HepG2 (cell line): ENCODE measurements at regions not wholly inside any gene's neighbourhood (a gene's known extent, or its start where the extent isn't known, plus 50 kb on each side); places are given as distances from the start of the nearest gene placed in this dataset.

Experiments
- ATAC-seq: fragments of 200-7000 bp; cut with Tn5 transposase; 3 replicates; pipeline ENCODE4 v1.9.1; 2020; ENCODE audit warnings: mild to moderate bottlenecking, moderate library complexity
- BruUV-seq: library from RNA; stranded (reverse); fragments of 400-500 nt; replicated peaks from 2 replicates; lab custom pipeline; 2021; lab: Mats Ljungman, UMichigan
- CTCF ChIA-PET: fragments of 300-600 bp; formaldehyde crosslinking; extraction: SDS; loops from one replicate; lab custom pipeline; 2021; ENCODE audit warnings: low total read pairs, inconsistent platforms, low intra/inter-chr PET ratio; lab: Yijun Ruan, JAX
- POLR2A ChIA-PET: fragments of 350-600 bp; sonication (Branson Sonifier 250); formaldehyde crosslinking; loops from one replicate; lab custom pipeline; 2020; ENCODE audit warnings: antibody characterized with exemption, inconsistent platforms; lab: Yijun Ruan, JAX
- DNase-seq: peaks from one replicate; pipeline ENCODE4 v3.0.0-alpha.2; 2015; ENCODE audit warnings: low spot score
- FAIRE-seq: peaks from 3 replicates; lab custom pipeline; 2011; peaks lifted over from hg19 to GRCh38; lab: Jason Lieb, UNC
- H2AFZ ChIP-seq: one replicate; pipeline ENCODE4 v1.6.1; 2011; ENCODE audit warnings: low read length, inconsistent platforms
- H3K27ac ChIP-seq: fragments of 300-600 bp; 3 replicates; pipeline ENCODE4 v1.8.0; 2011; ENCODE audit warnings: mixed run types, mild to moderate bottlenecking, mixed read lengths, low read length, inconsistent platforms; ENCODE audit not compliant: insufficient read depth; ENCODE audit errors: extremely low read length
- H3K27me3 ChIP-seq, 2 experiments: fragments of 200-600 bp in 1 of 2; 2 replicates in 1 of 2; 3 replicates in 1 of 2; pipeline versions ENCODE4 v1.6.0 to v1.8.0; 2011; ENCODE audit warnings: low read length in 2 of 2, mild to moderate bottlenecking in 2 of 2, moderate library complexity in 2 of 2, inconsistent platforms in 1 of 2; ENCODE audit not compliant: insufficient read depth in 2 of 2, control insufficient read depth in 1 of 2
- H3K36me3 ChIP-seq, 2 experiments: fragments of 200-600 bp in 1 of 2; replicated peaks in 1 of 2; 2 replicates in 1 of 2; 3 replicates in 1 of 2; pipeline versions ENCODE4 v1.5.1 to v1.8.0; 2011; ENCODE audit warnings: low read length in 2 of 2, inconsistent platforms in 1 of 2; ENCODE audit not compliant: insufficient read depth in 2 of 2, control insufficient read depth in 1 of 2
- H3K4me1 ChIP-seq: 2 replicates; pipeline ENCODE4 v1.5.1; 2012; ENCODE audit warnings: low read length, inconsistent platforms; ENCODE audit not compliant: insufficient read depth
- H3K4me2 ChIP-seq: 2 replicates; pipeline ENCODE4 v1.6.0; 2011; ENCODE audit warnings: low read depth, low read length, inconsistent platforms
- H3K4me3 ChIP-seq, 3 experiments: fragments of 200-600 bp in 1 of 3; sonication (generic), shearing (Covaris generic) in 1 of 3; replicated peaks in 1 of 3; 2 replicates each; pipeline ENCODE4 v1.5.1; 2011 to 2016; ENCODE audit warnings: low read length in 3 of 3, inconsistent platforms in 2 of 3, low read depth in 2 of 3, mild to moderate bottlenecking in 2 of 3, control low read depth in 1 of 3, mixed read lengths in 1 of 3; ENCODE audit not compliant: insufficient read depth in 1 of 3
- H3K79me2 ChIP-seq: one replicate; pipeline ENCODE4 v1.6.1; 2011; ENCODE audit warnings: low read length, inconsistent platforms; ENCODE audit not compliant: insufficient read depth
- H3K9ac ChIP-seq: 2 replicates; pipeline ENCODE4 v1.6.0; 2011; ENCODE audit warnings: mild to moderate bottlenecking, low read depth, low read length, inconsistent platforms; ENCODE audit not compliant: insufficient read depth
- H3K9me3 ChIP-seq: 2 replicates; pipeline ENCODE4 v1.5.1; 2012; ENCODE audit warnings: mild to moderate bottlenecking, low read length
- H4K20me1 ChIP-seq: 2 replicates; pipeline ENCODE4 v1.6.0; 2011; ENCODE audit warnings: inconsistent platforms, mild to moderate bottlenecking, low read length, moderate library complexity; ENCODE audit not compliant: insufficient read depth
- HIVEP1 ChIP-seq: sonication (generic); formaldehyde crosslinking; IDR thresholded peaks from 2 replicates; pipeline ENCODE4 v1.4.0; 2020; ENCODE audit warnings: mild to moderate bottlenecking, missing genetic modification reagents
- HOXA9 ChIP-seq: sonication (generic); formaldehyde crosslinking; IDR thresholded peaks from 2 replicates; pipeline ENCODE4 v1.8.1; 2022; ENCODE audit warnings: missing genetic modification reagents, mild to moderate bottlenecking, moderate library complexity, borderline replicate concordance
- MED13 ChIP-seq: sonication (generic); formaldehyde crosslinking; IDR thresholded peaks from 2 replicates; pipeline ENCODE4 v1.5.0; 2020; ENCODE audit warnings: missing genetic modification reagents
- MED8 ChIP-seq: sonication (generic); formaldehyde crosslinking; IDR thresholded peaks from 2 replicates; pipeline ENCODE4 v1.8.1; 2023; ENCODE audit warnings: mild to moderate bottlenecking, missing genetic modification reagents; ENCODE audit not compliant: insufficient replicate concordance
- MYC ChIP-seq: sonication (generic); formaldehyde crosslinking; IDR thresholded peaks from 2 replicates; pipeline ENCODE4 v1.9.0; 2021; ENCODE audit warnings: missing genetic modification reagents, borderline replicate concordance
- NBN ChIP-seq: fragments of 450-650 bp; conservative IDR thresholded peaks from 2 replicates; pipeline ENCODE4 v1.6.1; 2017
- NCOA5 ChIP-seq: sonication (generic); formaldehyde crosslinking; IDR thresholded peaks from 2 replicates; pipeline ENCODE4 v1.4.0; 2020; ENCODE audit warnings: missing genetic modification reagents
- RFX1 ChIP-seq: fragments of 450-650 bp; IDR thresholded peaks from 2 replicates; pipeline ENCODE4 v1.6.1; 2017
- YEATS2 ChIP-seq: sonication (generic); formaldehyde crosslinking; IDR thresholded peaks from 2 replicates; pipeline ENCODE4 v1.4.0; 2020; ENCODE audit warnings: missing genetic modification reagents, borderline replicate concordance
- ZFYVE20 ChIP-seq: sonication (generic); formaldehyde crosslinking; IDR thresholded peaks from 2 replicates; pipeline ENCODE4 v1.8.0; 2023; ENCODE audit warnings: low read depth, mild to moderate bottlenecking, moderate library complexity, missing genetic modification reagents, borderline replicate concordance
- ZNF446 ChIP-seq: sonication (generic); formaldehyde crosslinking; IDR thresholded peaks from 2 replicates; pipeline ENCODE4 v1.5.0; 2020; ENCODE audit warnings: mild to moderate bottlenecking, missing genetic modification reagents
- WGBS: methylation state at CpG from one replicate; pipeline ENCODE4 v1.1.6; 2017; ENCODE audit warnings: low lambda C conversion rate; 5-methylcytosine and 5-hydroxymethylcytosine counted together
- in situ Hi-C: cut with HindIII; loops from 2 replicates; pipeline ENCODE4 v1.10.0; 2017; ENCODE audit warnings: low pct_unique_long_range_greater_than_20kb; ENCODE audit not compliant: extremely low pct_ligation_motif_present
- intact Hi-C: fragments of 100-400 bp; cut with micrococcal nuclease; formaldehyde crosslinking; loops from one replicate; pipeline ENCODE4 v1.10.0; 2022; ENCODE audit not compliant: unreplicated experiment
- TF ChIP-seq, protein P1 (sequence below): sonication (generic); formaldehyde crosslinking; IDR thresholded peaks from 2 replicates; pipeline ENCODE4 v1.4.0; 2020; ENCODE audit warnings: mild to moderate bottlenecking, missing genetic modification reagents
- TF ChIP-seq, protein P2 (sequence below): sonication (generic); formaldehyde crosslinking; IDR thresholded peaks from 2 replicates; pipeline ENCODE4 v1.4.0; 2020; ENCODE audit warnings: missing genetic modification reagents

DNA sequence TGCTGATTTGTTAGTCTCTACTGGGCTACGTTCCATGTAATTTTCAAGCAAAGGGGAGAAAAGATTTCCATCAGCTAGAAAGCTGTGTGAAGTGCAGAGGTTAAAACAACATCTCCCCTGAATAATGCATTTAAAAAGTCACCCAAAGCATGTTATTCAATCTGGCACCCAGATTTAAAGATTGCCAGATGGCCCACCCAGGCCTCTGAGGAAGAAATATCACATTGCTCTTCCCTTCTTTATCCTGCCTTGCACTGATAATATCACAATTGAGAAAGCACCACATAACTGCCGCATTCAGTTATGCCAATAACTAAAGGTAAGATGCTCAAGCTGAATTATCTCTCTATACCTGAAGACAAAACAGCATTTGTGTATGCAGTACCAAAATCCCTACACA is 119.4 kb upstream of the PUM3 start:
- no TSS peak for BruUV-seq
- DNase-seq (no peak), ATAC-seq (no peak), FAIRE-seq (no peak)
- H4K20me1 ChIP-seq: no peaks in the 10 kb centered on the region
- no peaks in the 10 kb centered on the region for H3K9me3 ChIP-seq
- no peak overlapping the region for H3K9ac ChIP-seq
- POLR2A ChIA-PET: no interaction called here
- H3K4me2 ChIP-seq: no peak overlapping the region
- CTCF ChIA-PET: no interaction called here
- no peak overlapping the region for H3K27ac ChIP-seq
- no peaks in the 10 kb centered on the region; a peak in 1 of 5 replicates for H3K27me3 ChIP-seq
- peaks cover 9% of the 10 kb centered on the region; the same call in 1 of the 2 replicates for H3K4me1 ChIP-seq
- intact Hi-C loops (no loop called here), in situ Hi-C loops (no loop called here)
- 79% methylated on average over 2 of the region's 2 CpGs for WGBS
- no peaks in the 10 kb centered on the region for H3K36me3 ChIP-seq
- no peak overlapping the region for H2AFZ ChIP-seq
- no peak for TF ChIP-seq RFX1
- TF ChIP-seq NCOA5 (CRISPR knock-in tag): no peak
- no peak for TF ChIP-seq HIVEP1 (CRISPR knock-in tag)
- no peak for TF ChIP-seq MYC
- TF ChIP-seq ZNF446 (CRISPR knock-in tag): no peak
- no peak for TF ChIP-seq NBN
- TF ChIP-seq HOXA9: no peak
- TF ChIP-seq, protein P1, sequence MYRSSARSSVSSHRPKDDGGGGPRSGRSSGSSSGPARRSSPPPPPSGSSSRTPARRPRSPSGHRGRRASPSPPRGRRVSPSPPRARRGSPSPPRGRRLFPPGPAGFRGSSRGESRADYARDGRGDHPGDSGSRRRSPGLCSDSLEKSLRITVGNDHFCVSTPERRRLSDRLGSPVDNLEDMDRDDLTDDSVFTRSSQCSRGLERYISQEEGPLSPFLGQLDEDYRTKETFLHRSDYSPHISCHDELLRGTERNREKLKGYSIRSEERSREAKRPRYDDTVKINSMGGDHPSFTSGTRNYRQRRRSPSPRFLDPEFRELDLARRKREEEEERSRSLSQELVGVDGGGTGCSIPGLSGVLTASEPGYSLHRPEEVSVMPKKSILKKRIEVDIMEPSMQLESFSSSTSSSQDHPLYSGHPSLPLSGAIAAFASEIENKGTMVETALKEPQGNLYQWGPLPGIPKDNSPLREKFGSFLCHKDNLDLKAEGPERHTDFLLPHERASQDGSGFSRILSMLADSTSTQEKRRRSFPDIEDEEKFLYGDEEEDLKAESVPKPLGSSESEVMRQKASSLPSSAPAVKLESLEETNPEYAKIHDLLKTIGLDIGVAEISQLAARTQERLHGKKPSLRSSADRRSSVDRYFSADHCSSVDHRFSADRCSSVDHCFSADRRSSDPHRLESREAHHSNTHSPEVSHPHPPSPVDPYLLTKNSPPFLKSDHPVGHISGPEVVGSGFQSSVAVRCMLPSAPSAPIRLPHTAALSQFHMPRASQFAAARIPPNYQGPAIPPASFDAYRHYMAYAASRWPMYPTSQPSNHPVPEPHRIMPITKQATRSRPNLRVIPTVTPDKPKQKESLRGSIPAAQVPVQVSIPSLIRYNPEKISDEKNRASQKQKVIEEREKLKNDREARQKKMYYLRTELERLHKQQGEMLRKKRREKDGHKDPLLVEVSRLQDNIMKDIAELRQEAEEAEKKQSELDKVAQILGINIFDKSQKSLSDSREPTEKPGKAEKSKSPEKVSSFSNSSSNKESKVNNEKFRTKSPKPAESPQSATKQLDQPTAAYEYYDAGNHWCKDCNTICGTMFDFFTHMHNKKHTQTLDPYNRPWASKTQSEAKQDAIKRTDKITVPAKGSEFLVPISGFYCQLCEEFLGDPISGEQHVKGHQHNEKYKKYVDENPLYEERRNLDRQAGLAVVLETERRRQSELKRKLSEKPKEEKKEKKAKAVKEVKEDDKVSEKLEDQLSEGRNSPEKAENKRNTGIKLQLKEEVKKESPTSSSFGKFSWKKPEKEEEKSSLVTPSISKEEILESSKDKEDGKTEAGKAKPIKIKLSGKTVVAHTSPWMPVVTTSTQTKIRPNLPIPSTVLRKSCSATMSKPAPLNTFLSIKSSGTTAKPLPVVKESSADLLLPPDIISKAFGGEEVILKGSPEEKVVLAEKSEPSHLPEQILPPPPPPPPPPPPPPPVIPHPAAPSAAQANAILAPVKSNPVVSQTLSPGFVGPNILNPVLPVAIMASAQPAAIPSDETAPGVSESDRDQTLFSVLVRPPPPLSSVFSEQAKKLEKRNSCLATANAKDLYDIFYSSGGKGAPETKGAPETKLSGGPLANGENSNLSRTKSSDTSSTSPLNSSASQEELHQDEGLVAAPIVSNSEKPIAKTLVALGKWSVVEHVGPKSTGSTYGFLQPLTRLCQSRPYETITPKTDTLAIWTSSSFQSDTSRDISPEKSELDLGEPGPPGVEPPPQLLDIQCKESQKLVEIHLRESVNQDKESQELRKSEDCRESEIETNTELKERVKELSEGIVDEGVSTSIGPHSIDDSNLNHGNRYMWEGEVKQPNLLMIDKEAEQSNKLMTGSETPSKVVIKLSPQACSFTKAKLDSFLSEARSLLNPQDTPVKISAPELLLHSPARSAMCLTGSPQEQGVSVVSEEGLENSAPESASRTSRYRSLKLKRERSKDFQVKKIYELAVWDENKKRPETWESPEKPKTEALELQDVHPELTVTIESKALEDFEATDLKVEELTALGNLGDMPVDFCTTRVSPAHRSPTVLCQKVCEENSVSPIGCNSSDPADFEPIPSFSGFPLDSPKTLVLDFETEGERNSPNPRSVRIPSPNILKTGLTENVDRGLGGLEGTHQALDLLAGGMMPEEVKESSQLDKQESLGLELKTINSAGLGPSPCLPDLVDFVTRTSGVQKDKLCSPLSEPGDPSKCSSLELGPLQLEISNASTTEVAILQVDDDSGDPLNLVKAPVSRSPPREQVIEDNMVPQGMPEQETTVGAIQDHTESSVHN: no peak
- no peak for TF ChIP-seq MED8 (CRISPR knock-in tag)
- no peak for TF ChIP-seq YEATS2 (CRISPR knock-in tag)
- no peak for TF ChIP-seq MED13 (CRISPR knock-in tag)
- TF ChIP-seq, protein P2, sequence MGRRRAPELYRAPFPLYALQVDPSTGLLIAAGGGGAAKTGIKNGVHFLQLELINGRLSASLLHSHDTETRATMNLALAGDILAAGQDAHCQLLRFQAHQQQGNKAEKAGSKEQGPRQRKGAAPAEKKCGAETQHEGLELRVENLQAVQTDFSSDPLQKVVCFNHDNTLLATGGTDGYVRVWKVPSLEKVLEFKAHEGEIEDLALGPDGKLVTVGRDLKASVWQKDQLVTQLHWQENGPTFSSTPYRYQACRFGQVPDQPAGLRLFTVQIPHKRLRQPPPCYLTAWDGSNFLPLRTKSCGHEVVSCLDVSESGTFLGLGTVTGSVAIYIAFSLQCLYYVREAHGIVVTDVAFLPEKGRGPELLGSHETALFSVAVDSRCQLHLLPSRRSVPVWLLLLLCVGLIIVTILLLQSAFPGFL (CRISPR knock-in tag): no peak
- TF ChIP-seq ZFYVE20: no peak
- no peak overlapping the region for H3K4me3 ChIP-seq
- no peaks in the 10 kb centered on the region for H3K79me2 ChIP-seq
